ENCODE measurements at regions not wholly inside any gene's neighbourhood (a gene's known extent, or its start where the extent isn't known, plus 50 kb on each side); places are given as distances from the start of the nearest gene placed in this dataset.

DNA sequence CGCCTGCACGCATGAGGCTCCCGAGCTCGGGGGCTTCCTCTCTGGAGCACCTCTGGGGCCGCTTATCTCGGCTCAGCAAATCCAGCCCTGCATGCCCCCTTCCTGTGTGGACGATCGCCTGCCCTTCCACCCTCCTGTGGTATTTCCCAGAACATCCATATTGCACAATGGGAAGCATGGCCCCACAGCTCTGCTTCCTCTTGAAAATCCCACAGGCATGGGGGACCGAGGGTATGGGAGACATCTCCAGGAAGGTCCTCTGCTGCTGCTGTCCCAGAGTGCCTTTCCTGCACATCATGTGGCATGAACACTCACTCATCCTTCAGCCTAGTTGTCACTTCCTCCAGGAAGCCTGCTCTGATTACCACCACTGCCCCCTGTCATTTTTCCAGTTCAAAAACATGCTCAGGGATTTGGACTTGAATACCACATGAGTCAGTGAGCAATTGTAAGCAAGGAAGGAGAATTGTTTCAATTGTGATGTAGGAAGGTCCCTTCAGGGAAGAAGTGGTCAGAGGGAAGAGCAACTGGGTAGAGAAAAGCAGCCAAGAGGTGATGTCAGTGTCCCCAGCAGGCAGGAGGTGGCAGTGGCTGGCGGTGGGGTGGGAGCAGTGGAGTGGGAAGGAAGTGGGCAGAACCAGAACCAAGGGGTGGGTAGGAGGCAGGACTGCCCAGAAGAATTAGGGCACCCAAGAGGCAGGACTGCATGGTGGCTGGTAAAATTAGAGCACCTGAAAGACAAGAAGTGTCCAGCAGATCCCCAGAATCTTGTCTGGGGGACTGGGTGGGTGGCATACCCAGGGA, 67.5 kb upstream of the ZMIZ1 start:
- CTCF ChIA-PET = interaction anchor here (1.5 kb wide), 1 partner anchor 47 kb away, joined by 3 read pairs; no protein-coding TSS in a partner anchor
- intact Hi-C loops (cut with DNase I, micrococcal nuclease) = no loop called here
- H3K27me3 Mint-ChIP-seq = no peaks in the 10 kb centered on the region

DNA sequence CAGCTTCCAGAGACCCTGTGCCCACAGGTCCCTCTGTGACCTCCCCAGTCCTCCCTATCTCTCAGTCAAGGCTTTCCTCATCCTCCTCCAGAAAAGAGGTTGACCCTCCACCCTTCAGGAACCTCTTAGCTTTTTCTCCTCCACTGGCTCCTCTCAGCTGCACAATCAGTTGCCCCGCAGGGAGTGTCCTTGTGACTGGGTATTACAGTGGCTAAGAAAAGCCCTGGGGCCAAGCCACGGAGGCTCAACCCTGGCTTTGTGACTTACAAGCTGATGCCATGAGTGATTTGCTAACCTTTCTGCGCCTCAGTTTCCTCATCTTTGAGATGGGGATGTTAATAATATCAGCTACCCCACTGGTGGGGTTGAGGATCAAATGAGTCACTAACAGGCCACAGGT, 66.4 kb upstream of the ZMIZ1 start:
- no peaks in the 10 kb centered on the region for H3K36me3 Mint-ChIP-seq (ENCODE audit: low read depth)
- DNase-seq = no peak
- no peak overlapping the region for H3K4me3 Mint-ChIP-seq
- no peak overlapping the region for H3K27ac Mint-ChIP-seq
- H3K4me1 Mint-ChIP-seq = peaks cover 2% of the 10 kb centered on the region
- ChIA-PET CTCF (no interaction called here), POLR2A (no interaction called here)
- H3K9me3 Mint-ChIP-seq (ENCODE audit: low read depth) = no peaks in the 10 kb centered on the region
- intact Hi-C loops (cut with DNase I, micrococcal nuclease) = no loop called here
- ATAC-seq = no peak
- no peaks in the 10 kb centered on the region for H3K27me3 Mint-ChIP-seq

More for the DNA sequence above, 67.5 kb upstream of the ZMIZ1 start:
- Mint-ChIP-seq H3K4me1 (no peaks in the 10 kb centered on the region), H3K27ac (no peak overlapping the region), H3K9me3 (ENCODE audit: low read depth) (no peaks in the 10 kb centered on the region), H3K36me3 (ENCODE audit: low read depth) (no peaks in the 10 kb centered on the region), H3K4me3 (no peak overlapping the region)
- DNase-seq (no peak), ATAC-seq (no peak)
- POLR2A ChIA-PET = interaction anchor here (0.6 kb wide), 1 partner anchor 162 kb away, joined by 5 read pairs; no protein-coding TSS in a partner anchor

DNA sequence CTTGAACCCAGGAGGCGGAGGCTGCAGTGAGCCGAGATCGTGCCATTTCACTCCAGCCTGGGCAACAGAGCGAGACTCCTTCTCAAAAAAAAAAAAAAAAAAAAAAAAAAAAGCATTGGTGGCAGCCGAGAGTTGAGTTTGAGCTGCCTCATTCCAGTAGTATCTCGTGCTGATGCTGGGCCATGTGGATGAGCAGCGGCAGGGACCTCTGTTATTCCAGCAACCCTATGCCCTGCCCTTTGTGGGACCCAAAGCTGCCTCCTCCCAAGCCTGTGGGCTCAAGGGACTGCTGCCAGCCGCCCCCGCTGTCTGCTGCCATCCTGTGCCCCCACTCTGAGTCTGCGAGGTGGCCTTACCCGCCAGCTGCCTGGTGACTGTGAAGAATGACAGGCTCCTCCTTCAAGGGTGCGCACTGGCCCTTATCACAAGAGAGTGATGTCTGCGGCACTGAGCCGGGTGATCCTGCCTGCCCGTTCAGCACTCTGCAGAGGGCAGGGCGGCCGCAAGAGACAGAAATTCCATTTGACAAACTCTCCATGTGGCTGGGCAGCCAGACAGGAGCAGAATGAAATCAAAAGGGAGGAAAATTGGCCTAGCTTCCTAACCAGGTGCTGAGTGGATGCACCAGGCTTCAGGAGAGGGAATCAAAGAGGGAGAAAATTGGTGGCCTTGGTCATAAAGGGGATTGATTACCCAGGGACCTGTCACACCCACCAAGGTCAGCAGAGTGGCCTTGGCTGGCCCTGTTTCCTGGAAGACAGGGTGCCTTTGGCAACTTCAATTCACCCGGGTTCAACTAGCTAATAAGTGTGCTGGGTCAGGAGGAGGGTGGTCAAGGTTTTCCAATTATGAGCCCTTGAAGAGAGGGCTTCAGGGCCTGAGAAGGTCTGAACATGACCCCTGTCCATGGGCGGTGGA, 65.3 kb upstream of the ZMIZ1 start:
- ATAC-seq = no peak
- Mint-ChIP-seq H3K27me3 (no peaks in the 10 kb centered on the region), H3K27ac (no peak overlapping the region), H3K4me1 (peaks cover 3% of the 10 kb centered on the region), H3K36me3 (ENCODE audit: low read depth) (no peaks in the 10 kb centered on the region), H3K9me3 (ENCODE audit: low read depth) (no peaks in the 10 kb centered on the region), H3K4me3 (no peak overlapping the region)
- intact Hi-C loops (cut with DNase I, micrococcal nuclease) = no loop called here
- DNase-seq = no peak
- POLR2A ChIA-PET = no interaction called here
- CTCF ChIA-PET = no interaction called here

DNA sequence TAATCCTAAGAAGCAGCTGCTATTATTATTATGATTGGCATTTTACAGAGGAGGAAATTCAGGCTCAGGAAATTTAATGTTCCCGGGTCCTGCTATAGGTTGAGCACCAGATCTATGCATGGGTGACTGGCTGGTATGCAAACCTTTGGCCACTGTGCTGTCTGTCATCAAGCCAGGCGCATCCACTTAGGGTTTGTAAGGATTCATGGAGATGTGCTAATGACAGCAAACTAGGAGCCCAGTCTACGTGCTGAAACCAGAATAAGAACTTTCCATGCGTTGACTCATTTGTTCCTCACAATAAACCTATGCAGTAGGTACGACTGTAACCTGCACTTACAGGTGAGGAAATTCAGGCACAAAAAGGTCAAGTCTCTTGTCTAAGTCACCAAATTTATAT, 64.5 kb upstream of the ZMIZ1 start:
- no peaks in the 10 kb centered on the region for H3K9me3 Mint-ChIP-seq (ENCODE audit: low read depth)
- H3K4me1 Mint-ChIP-seq = peaks cover 3% of the 10 kb centered on the region
- POLR2A ChIA-PET = no interaction called here
- no peak overlapping the region for H3K4me3 Mint-ChIP-seq
- CTCF ChIA-PET = no interaction called here
- DNase-seq = no peak
- no peaks in the 10 kb centered on the region for H3K36me3 Mint-ChIP-seq (ENCODE audit: low read depth)
- no peak overlapping the region for H3K27ac Mint-ChIP-seq
- H3K27me3 Mint-ChIP-seq = no peaks in the 10 kb centered on the region
- intact Hi-C loops (cut with DNase I, micrococcal nuclease) = no loop called here
- ATAC-seq = no peak

DNA sequence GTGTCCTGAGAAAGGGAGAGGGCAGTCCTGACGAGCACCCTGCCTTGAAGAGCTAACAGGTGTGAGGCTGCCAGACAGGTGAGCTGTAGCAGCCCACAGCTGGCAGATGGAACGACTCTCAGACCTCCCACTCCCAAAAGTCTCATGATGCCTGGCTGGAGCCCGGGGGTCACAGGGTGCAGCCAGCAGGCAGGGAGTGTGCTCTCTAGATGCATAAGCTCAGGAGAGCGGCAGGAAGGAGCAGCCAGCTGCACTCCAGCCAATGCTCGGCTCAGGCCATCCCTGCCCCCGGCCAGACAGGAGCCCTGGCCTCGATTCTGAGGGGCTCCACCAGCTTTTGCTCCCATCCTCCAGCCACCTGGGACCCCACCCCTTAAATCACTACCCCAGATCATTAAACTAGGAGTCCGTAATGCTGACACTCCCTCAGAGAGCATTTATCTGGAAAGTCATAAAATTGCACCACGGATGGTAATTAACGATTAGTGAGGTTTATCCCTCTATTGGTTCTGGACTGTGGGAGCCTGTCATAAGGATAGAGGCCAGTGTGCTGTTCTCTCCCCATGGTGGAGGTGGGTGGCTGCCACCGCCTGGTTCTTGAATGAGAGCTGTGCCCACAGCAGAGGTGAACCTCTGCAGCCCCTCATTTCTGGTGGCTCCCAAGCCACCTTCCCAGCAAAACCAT, 63.5 kb upstream of the ZMIZ1 start:
- Mint-ChIP-seq H3K9me3 (ENCODE audit: low read depth) (no peaks in the 10 kb centered on the region), H3K27me3 (no peaks in the 10 kb centered on the region), H3K36me3 (ENCODE audit: low read depth) (no peaks in the 10 kb centered on the region), H3K4me1 (peaks cover 3% of the 10 kb centered on the region), H3K27ac (no peak overlapping the region), H3K4me3 (no peak overlapping the region)
- ChIA-PET POLR2A (no interaction called here), CTCF (no interaction called here)
- intact Hi-C loops (cut with DNase I, micrococcal nuclease) = no loop called here
- DNase-seq (no peak), ATAC-seq (no peak)

DNA sequence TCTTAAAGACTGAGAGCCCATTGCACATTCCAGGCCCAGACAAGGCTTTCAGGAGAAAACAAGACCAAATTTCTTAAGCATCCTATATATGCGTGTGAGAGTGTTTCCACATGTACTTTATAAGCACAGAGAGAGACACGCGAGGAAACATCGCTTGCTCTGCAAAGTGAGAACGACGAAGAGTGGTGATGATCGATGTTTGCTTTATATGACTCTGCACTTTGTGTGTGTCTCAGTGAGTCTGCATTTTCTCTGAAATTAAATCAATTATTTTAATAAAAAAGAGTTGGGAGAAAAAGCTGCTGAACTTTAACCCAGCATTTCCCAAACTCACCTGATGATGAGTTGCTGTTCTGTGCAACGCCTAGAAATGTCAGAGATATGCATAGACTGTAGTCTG, 61.7 kb upstream of the ZMIZ1 start:
- no peak overlapping the region for H3K27ac Mint-ChIP-seq
- ChIA-PET POLR2A (no interaction called here), CTCF (interaction anchor here (0.7 kb wide), 1 partner anchor 461 kb away, joined by 3 read pairs; no protein-coding TSS in a partner anchor)
- no peaks in the 10 kb centered on the region for H3K9me3 Mint-ChIP-seq (ENCODE audit: low read depth)
- no peaks in the 10 kb centered on the region for H3K36me3 Mint-ChIP-seq (ENCODE audit: low read depth)
- DNase-seq (no peak), ATAC-seq (no peak)
- intact Hi-C loops (cut with DNase I, micrococcal nuclease) = no loop called here
- no peak overlapping the region for H3K4me3 Mint-ChIP-seq
- peaks cover 3% of the 10 kb centered on the region for H3K4me1 Mint-ChIP-seq
- no peaks in the 10 kb centered on the region for H3K27me3 Mint-ChIP-seq

DNA sequence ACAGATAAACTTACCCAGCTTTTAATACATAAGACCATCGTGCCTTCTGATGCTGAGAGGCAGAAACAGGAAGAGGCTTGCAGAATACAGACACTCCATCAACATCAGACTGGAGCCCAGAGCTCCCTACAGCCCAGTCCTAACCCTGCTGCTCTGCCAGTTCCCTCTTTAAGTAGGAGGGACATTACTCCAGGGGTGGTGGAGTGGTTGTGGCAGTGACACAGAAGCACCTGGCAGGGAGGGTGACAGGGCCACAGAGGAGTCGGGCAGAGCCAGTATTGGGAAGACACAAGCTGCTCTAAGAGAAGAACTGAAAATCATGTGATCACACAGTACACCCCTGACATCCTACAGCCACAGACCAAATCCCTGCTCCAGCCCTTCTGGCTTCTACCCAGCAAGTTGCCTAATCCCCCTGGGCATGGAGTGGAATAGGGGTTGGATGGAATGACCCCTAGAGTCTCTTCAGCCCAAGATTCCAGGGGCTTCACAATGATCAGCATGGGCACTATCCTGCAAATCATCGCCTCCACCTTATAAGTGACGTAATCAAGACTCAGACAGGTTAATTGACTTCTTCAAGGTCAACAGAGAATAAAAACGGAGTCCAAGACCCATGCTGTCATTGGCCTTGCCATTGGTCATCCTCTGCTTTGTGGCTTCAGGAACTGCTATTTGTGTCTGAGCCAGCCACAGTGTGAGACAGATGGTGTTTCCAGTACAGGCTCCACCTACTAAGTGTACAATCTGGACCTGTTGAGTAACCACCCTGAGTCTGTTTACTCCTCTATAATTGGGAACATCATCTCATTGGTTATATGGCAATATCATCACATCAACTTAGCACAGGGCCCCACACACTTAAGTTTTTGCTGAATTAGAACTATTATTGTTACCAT, 61.1 kb upstream of the ZMIZ1 start:
- no peak for ATAC-seq
- DNase-seq = no peak
- peaks cover 3% of the 10 kb centered on the region for H3K4me1 Mint-ChIP-seq
- no peaks in the 10 kb centered on the region for H3K27me3 Mint-ChIP-seq
- no peak overlapping the region for H3K27ac Mint-ChIP-seq
- ChIA-PET POLR2A (no interaction called here), CTCF (interaction anchor here (0.7 kb wide), 1 partner anchor 460 kb away, joined by 3 read pairs; no protein-coding TSS in a partner anchor)
- intact Hi-C loops (cut with DNase I, micrococcal nuclease) = no loop called here
- no peak overlapping the region for H3K4me3 Mint-ChIP-seq
- H3K9me3 Mint-ChIP-seq (ENCODE audit: low read depth) = no peaks in the 10 kb centered on the region
- H3K36me3 Mint-ChIP-seq (ENCODE audit: low read depth) = no peaks in the 10 kb centered on the region

DNA sequence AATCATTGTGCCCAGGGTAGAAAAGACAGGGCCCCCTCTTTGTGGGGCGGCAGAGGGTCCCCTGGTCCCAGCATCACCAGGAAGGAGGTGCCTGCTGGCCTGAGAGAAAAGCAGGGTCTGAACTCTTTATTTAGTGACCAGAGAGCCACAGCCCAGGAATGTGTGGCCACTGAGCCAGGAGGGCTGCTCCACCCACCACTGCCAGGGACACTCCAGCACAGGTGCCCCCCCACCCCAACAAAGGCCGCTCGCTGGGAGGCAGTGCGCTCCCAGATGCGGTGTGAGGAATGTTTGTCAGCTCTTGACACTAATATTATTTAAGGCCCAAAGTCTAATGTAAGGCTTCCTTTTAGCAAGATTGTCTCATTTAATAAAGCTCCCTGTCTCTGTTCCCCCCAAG, 59.6 kb upstream of the ZMIZ1 start:
- no peak for DNase-seq
- intact Hi-C loops (cut with DNase I, micrococcal nuclease) = no loop called here
- Mint-ChIP-seq H3K9me3 (ENCODE audit: low read depth) (no peaks in the 10 kb centered on the region), H3K4me3 (no peak overlapping the region), H3K4me1 (peaks cover 3% of the 10 kb centered on the region), H3K36me3 (ENCODE audit: low read depth) (no peaks in the 10 kb centered on the region), H3K27me3 (no peaks in the 10 kb centered on the region), H3K27ac (no peak overlapping the region)
- ATAC-seq = no peak
- ChIA-PET CTCF (no interaction called here), POLR2A (no interaction called here)

DNA sequence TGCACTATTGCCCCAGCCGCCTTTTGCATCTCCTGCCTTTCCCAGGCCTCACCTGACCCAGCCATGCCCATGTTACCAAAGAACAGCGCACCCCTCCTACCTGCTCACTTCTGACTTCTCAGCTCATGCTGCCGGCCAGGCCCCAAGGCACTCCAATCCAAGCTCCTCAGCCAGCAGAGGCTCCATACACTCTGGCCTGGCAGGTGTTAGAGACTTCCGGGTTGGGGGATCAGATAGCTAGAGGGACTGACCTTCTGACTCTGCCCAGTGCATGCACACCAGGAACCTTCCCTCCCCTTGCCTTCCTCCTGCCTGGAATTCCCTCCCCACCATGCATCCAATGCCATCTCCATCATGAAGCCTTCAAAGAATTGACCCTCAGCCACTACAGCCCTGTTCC, 56.2 kb upstream of the ZMIZ1 start:
- POLR2A ChIA-PET = no interaction called here
- intact Hi-C loops (cut with DNase I, micrococcal nuclease) = no loop called here
- Mint-ChIP-seq H3K27me3 (no peaks in the 10 kb centered on the region), H3K4me1 (no peaks in the 10 kb centered on the region), H3K9me3 (ENCODE audit: low read depth) (peaks cover under 1% of the 10 kb centered on the region), H3K27ac (no peak overlapping the region), H3K4me3 (no peak overlapping the region), H3K36me3 (ENCODE audit: low read depth) (no peaks in the 10 kb centered on the region)
- ATAC-seq (no peak), DNase-seq (no peak)
- CTCF ChIA-PET = no interaction called here

DNA sequence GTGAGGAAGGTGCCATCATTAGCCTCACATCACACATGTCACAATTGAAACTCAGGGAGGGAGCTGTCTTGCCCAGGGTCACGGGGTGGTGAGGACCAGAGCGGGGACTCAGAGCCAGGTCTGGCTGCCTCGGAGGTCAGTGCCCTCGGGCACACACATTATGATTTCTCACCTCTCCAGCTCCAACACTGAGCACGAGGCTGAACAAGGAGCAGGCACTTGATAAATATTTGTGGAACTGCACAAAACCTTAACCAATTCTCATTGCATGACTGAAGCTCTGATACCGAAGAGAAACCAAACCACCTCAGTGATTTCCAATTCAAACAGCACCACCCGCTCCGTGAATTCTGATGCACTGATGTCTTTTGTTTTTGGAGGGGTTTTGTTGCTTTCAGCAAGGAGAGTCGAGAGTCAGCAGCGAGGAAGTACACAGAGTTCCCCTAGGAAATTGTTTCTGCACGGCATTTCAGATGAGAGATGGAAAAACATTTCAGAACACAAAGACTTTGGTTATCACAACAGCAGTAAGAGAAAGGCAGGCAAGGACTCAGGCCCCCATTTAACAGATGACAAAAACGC, 55.3 kb upstream of the ZMIZ1 start:
- Mint-ChIP-seq H3K4me3 (no peak overlapping the region), H3K27me3 (no peaks in the 10 kb centered on the region), H3K4me1 (no peaks in the 10 kb centered on the region), H3K36me3 (ENCODE audit: low read depth) (no peaks in the 10 kb centered on the region), H3K9me3 (ENCODE audit: low read depth) (peaks cover 6% of the 10 kb centered on the region), H3K27ac (no peak overlapping the region)
- ATAC-seq (no peak), DNase-seq (no peak)
- POLR2A ChIA-PET = no interaction called here
- intact Hi-C loops (cut with DNase I, micrococcal nuclease) = no loop called here
- CTCF ChIA-PET = no interaction called here

DNA sequence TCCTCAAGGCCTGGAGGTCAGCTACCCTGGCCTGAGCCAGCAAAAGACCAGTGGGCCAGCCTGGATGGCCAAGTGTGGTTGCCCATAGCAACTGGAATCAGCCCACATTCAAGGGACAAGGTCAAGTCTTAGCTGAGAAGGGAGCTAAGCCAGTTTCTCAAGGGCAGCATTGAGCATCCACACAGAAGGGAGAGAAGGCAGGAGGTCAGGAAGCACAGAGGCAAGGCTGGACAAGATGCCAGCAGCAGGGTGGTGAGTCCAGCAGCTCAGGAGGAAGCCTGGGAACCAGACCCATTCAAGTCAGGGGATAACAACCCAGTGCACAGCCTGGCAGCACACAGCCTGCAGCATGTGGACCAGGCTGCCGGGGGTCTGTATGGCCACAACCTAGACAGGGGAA, 54.0 kb upstream of the ZMIZ1 start:
- ATAC-seq (no peak), DNase-seq (no peak)
- peaks cover 6% of the 10 kb centered on the region for H3K9me3 Mint-ChIP-seq (ENCODE audit: low read depth)
- ChIA-PET POLR2A (no interaction called here), CTCF (interaction anchor here (0.7 to 0.8 kb wide), 2 partner anchors 63 to 88 kb away, joined by 3 read pairs; no protein-coding TSS in a partner anchor)
- no peaks in the 10 kb centered on the region for H3K4me1 Mint-ChIP-seq
- H3K36me3 Mint-ChIP-seq (ENCODE audit: low read depth) = no peaks in the 10 kb centered on the region
- no peak overlapping the region for H3K4me3 Mint-ChIP-seq
- intact Hi-C loops (cut with DNase I, micrococcal nuclease) = no loop called here
- H3K27me3 Mint-ChIP-seq = no peaks in the 10 kb centered on the region
- H3K27ac Mint-ChIP-seq = no peak overlapping the region

Measured in activated CD4-positive, alpha-beta T cell treated with anti-CD3 and anti-CD28 coated beads for 36 hours (primary cell).